ENCODE measurements at regions not wholly inside any gene's neighbourhood (a gene's known extent, or its start where the extent isn't known, plus 50 kb on each side); places are given as distances from the start of the nearest gene placed in this dataset.
"Not testable (repeated sequence)": the region's sequence is repeated elsewhere in the genome, so short reads cannot be mapped to it uniquely, and the experiment has no call there.

- ATAC-seq (no peak), DNase-seq (no peak)
- peak overlapping the region in 1 of 10 donors; percentile 74 for H3K27ac Mint-ChIP-seq
- H3K27me3 Mint-ChIP-seq = no peaks in the 10 kb centered on the region
- peaks cover 4 to 18% (median 9%) of the 10 kb centered on the region in 4 donors for H3K4me1 Mint-ChIP-seq
- H3K4me3 Mint-ChIP-seq = no peak overlapping the region
- POLR2A ChIA-PET = interaction anchor here (0.5 to 1.4 kb wide), 6 partner anchors 11 to 85 kb away, joined by 3 to 11 read pairs (median 4); no protein-coding TSS in a partner anchor
- H3K36me3 Mint-ChIP-seq = peaks cover 0 to 18% (median 4%) of the 10 kb centered on the region in 3 donors
- no peaks in the 10 kb centered on the region for H3K9me3 Mint-ChIP-seq
Observed at GRCh38 chr12:32010631-32011336, 51.6 kb downstream of the RESF1 start.

- Mint-ChIP-seq H3K36me3 (peaks cover 0 to 18% (median 4%) of the 10 kb centered on the region in 3 donors), H3K9me3 (no peaks in the 10 kb centered on the region), H3K27me3 (no peaks in the 10 kb centered on the region), H3K4me3 (no peak overlapping the region), H3K4me1 (peaks cover 4 to 18% (median 11%) of the 10 kb centered on the region in 4 donors), H3K27ac (peak overlapping the region in 4 of 10 donors; percentile 23 to 65 (median 28))
- DNase-seq = no peak
- POLR2A ChIA-PET = no interaction called here
- no peak for ATAC-seq
Observed at GRCh38 chr12:32012249-32012785, 53.1 kb downstream of the RESF1 start.

- Mint-ChIP-seq H3K27me3 (no peaks in the 10 kb centered on the region), H3K4me1 (peaks cover 4 to 18% (median 11%) of the 10 kb centered on the region in 4 donors), H3K27ac (peak overlapping the region in 1 of 10 donors; percentile 23), H3K4me3 (peak overlapping the region in 3 of 10 donors; percentile 8 to 65 (median 51)), H3K36me3 (peaks cover 0 to 9% (median 4%) of the 10 kb centered on the region in 3 donors), H3K9me3 (no peaks in the 10 kb centered on the region)
- DNase-seq (peak in 2 of 10 donors; percentile 13 to 18), ATAC-seq (peak in 1 of 2 donors; percentile 36)
- POLR2A ChIA-PET = interaction anchor here (1.3 kb wide), 1 partner anchor 10 kb away, joined by 7 read pairs; no protein-coding TSS in a partner anchor
Observed at GRCh38 chr12:32015036-32015435, 55.8 kb downstream of the RESF1 start.

GRCh38 chr12:32016680-32017482 is 57.7 kb downstream of the RESF1 start:
- Mint-ChIP-seq H3K9me3 (no peaks in the 10 kb centered on the region), H3K27ac (no peak overlapping the region), H3K4me3 (no peak overlapping the region), H3K27me3 (no peaks in the 10 kb centered on the region), H3K4me1 (peaks cover 10 to 23% (median 15%) of the 10 kb centered on the region in 4 donors), H3K36me3 (peaks cover 0 to 16% (median 11%) of the 10 kb centered on the region in 3 donors)
- ATAC-seq (no peak), DNase-seq (no peak)
- POLR2A ChIA-PET = no interaction called here

GRCh38 chr12:32021346-32021773 is 62.1 kb downstream of the RESF1 start:
- POLR2A ChIA-PET = no interaction called here
- Mint-ChIP-seq H3K27me3 (no peaks in the 10 kb centered on the region), H3K36me3 (peaks cover 4 to 17% (median 10%) of the 10 kb centered on the region in 3 donors), H3K27ac (peak overlapping the region in 2 of 10 donors; percentile 16 to 29), H3K4me1 (peaks cover 16 to 24% (median 21%) of the 10 kb centered on the region in 4 donors), H3K4me3 (no peak overlapping the region), H3K9me3 (peaks cover 0 to 9% (median 0%) of the 10 kb centered on the region in 9 donors)
- DNase-seq = no peak
- no peak for ATAC-seq

GRCh38 chr12:32022387-32022786 is 63.2 kb downstream of the RESF1 start:
- ATAC-seq, DNase-seq, H3K27me3 Mint-ChIP-seq, H3K9me3 Mint-ChIP-seq, H3K4me3 Mint-ChIP-seq: not testable (repeated sequence)
- POLR2A ChIA-PET = interaction anchor here (0.9 kb wide), 1 partner anchor 12 kb away, joined by 4 read pairs; no protein-coding TSS in a partner anchor
- Mint-ChIP-seq H3K36me3 (peaks cover 4 to 17% (median 10%) of the 10 kb centered on the region in 3 donors), H3K27ac (peak overlapping the region in 2 of 10 donors; percentile 22 to 39), H3K4me1 (peaks cover 16 to 29% (median 26%) of the 10 kb centered on the region in 4 donors)

GRCh38 chr12:32023861-32024260 is 64.6 kb downstream of the RESF1 start:
- Mint-ChIP-seq H3K36me3 (peaks cover 4 to 17% (median 10%) of the 10 kb centered on the region in 3 donors), H3K27ac (peak overlapping the region in 1 of 10 donors; percentile 87), H3K4me1 (peaks cover 16 to 38% (median 29%) of the 10 kb centered on the region in 4 donors), H3K4me3 (peak overlapping the region in 1 of 10 donors; percentile 14)
- POLR2A ChIA-PET = interaction anchor here (0.7 kb wide), 1 partner anchor 100 kb away, joined by 3 read pairs; no protein-coding TSS in a partner anchor
- not testable (repeated sequence) for ATAC-seq, H3K9me3 Mint-ChIP-seq, H3K27me3 Mint-ChIP-seq, DNase-seq

GRCh38 chr12:32024884-32025592 is 65.8 kb downstream of the RESF1 start:
- peaks cover 20 to 38% (median 30%) of the 10 kb centered on the region in 4 donors for H3K4me1 Mint-ChIP-seq
- peak overlapping the region; percentile 38 to 96 (median 76) for H3K27ac Mint-ChIP-seq
- POLR2A ChIA-PET = interaction anchor here (0.6 to 0.7 kb wide), 3 partner anchors 9 to 766 kb away, joined by 3 to 4 read pairs (median 3); no protein-coding TSS in a partner anchor
- H3K36me3 Mint-ChIP-seq = peaks cover 4 to 17% (median 10%) of the 10 kb centered on the region in 3 donors
- ATAC-seq (no peak), DNase-seq (peak in 2 of 10 donors; percentile 17 to 21)
- H3K27me3 Mint-ChIP-seq = no peaks in the 10 kb centered on the region
- H3K4me3 Mint-ChIP-seq = peak overlapping the region in 5 of 10 donors; percentile 7 to 56 (median 32)
- H3K9me3 Mint-ChIP-seq = peaks cover 0 to 9% (median 0%) of the 10 kb centered on the region in 9 donors

- H3K36me3 Mint-ChIP-seq = peaks cover 4 to 17% (median 10%) of the 10 kb centered on the region in 3 donors
- ATAC-seq (peak; percentile 98 to 99), DNase-seq (peak; percentile 4 to 87 (median 63))
- peaks cover 0 to 9% (median 0%) of the 10 kb centered on the region in 9 donors for H3K9me3 Mint-ChIP-seq
- H3K4me3 Mint-ChIP-seq = peak overlapping the region in 9 of 10 donors; percentile 29 to 68 (median 48)
- H3K27ac Mint-ChIP-seq = peak overlapping the region; percentile 27 to 96 (median 77)
- POLR2A ChIA-PET = interaction anchor here (0.6 to 1.3 kb wide), 4 partner anchors 22 to 373 kb away, joined by 3 to 5 read pairs (median 4); partner anchors contain the start of gene AMN1
- H3K4me1 Mint-ChIP-seq = peaks cover 18 to 39% (median 27%) of the 10 kb centered on the region in 4 donors
- no peaks in the 10 kb centered on the region for H3K27me3 Mint-ChIP-seq
Observed at GRCh38 chr12:32025906-32026305, 66.7 kb downstream of the RESF1 start.

- Mint-ChIP-seq H3K4me3 (no peak overlapping the region), H3K36me3 (peaks cover 2 to 4% (median 4%) of the 10 kb centered on the region in 3 donors), H3K27ac (peak overlapping the region in 4 of 10 donors; percentile 16 to 79 (median 42)), H3K27me3 (no peaks in the 10 kb centered on the region), H3K9me3 (peaks cover 0 to 9% (median 0%) of the 10 kb centered on the region in 9 donors), H3K4me1 (peaks cover 15 to 40% (median 33%) of the 10 kb centered on the region in 4 donors)
- ATAC-seq (no peak), DNase-seq (peak in 1 of 10 donors; percentile 3)
- POLR2A ChIA-PET = interaction anchor here (0.5 to 1.4 kb wide), 2 partner anchors 171 to 375 kb away, joined by 3 read pairs; no protein-coding TSS in a partner anchor
Observed at GRCh38 chr12:32027684-32028365, 68.6 kb downstream of the RESF1 start.

- no peak overlapping the region for H3K4me3 Mint-ChIP-seq
- no peaks in the 10 kb centered on the region for H3K27me3 Mint-ChIP-seq
- H3K9me3 Mint-ChIP-seq = peaks cover 0 to 2% (median 0%) of the 10 kb centered on the region in 9 donors
- H3K36me3 Mint-ChIP-seq = peaks cover 0 to 2% (median 0%) of the 10 kb centered on the region in 3 donors
- peaks cover 9 to 35% (median 30%) of the 10 kb centered on the region in 4 donors for H3K4me1 Mint-ChIP-seq
- DNase-seq (no peak), ATAC-seq (no peak)
- POLR2A ChIA-PET = no interaction called here
- H3K27ac Mint-ChIP-seq = peak overlapping the region in 1 of 10 donors; percentile 75
Observed at GRCh38 chr12:32030151-32030550, 70.9 kb downstream of the RESF1 start.
